Thyroid gland (tissue), 4 donors: ENCODE measurements at regions not wholly inside any gene's neighbourhood (a gene's known extent, or its start where the extent isn't known, plus 50 kb on each side); places are given as distances from the start of the nearest gene placed in this dataset.
"Not testable (repeated sequence)": the region's sequence is repeated elsewhere in the genome, so short reads cannot be mapped to it uniquely, and the experiment has no call there.

ENCODE experiments used
- CTCF ChIP-seq, 6 experiments: fragments of 200-600 bp in 3 of 6; fragments of 450-650 bp in 3 of 6; sonication (generic) in 3 of 6; IDR thresholded peaks; one replicate each; pipeline ENCODE4 v1.5.1; 2016 to 2019; ENCODE audit warnings: antibody characterized with exemption in 6 of 6, mild to moderate bottlenecking in 2 of 6, inconsistent platforms in 1 of 6, moderate library complexity in 1 of 6
- POLR2A ChIP-seq, 2 donors: fragments of 450-650 bp; IDR thresholded peaks; one replicate each; pipeline ENCODE4 v1.6.1; 2017; ENCODE audit warnings: antibody characterized with exemption in 2 of 2, mild to moderate bottlenecking in 2 of 2, moderate library complexity in 1 of 2

GRCh38 chr6:76876430-76876829 lies 586.9 kb downstream of the HTR1B start:
- not testable (repeated sequence) for TF ChIP-seq CTCF, POLR2A (IDR thresholded peaks at IDR 0.05)
